GM18520 (cell line): ENCODE measurements at regions not wholly inside any gene's neighbourhood (a gene's known extent, or its start where the extent isn't known, plus 50 kb on each side); places are given as distances from the start of the nearest gene placed in this dataset.
"Not testable (repeated sequence)": the region's sequence is repeated elsewhere in the genome, so short reads cannot be mapped to it uniquely, and the experiment has no call there.

Experiments used
- ATAC-seq: cut with Tn5 transposase; IDR thresholded peaks from one replicate; pipeline ENCODE4 v1.9.1; 2021; ENCODE audit not compliant: unreplicated experiment

- ATAC-seq, result no peak
Observed at GRCh38 chr1:208344202-208344857, 100.1 kb upstream of the PLXNA2 start.

GRCh38 chr1:208347191-208347590 is 103.0 kb upstream of the PLXNA2 start:
- no peak for ATAC-seq

- no peak for ATAC-seq
Observed at GRCh38 chr1:208349694-208350330, 105.6 kb upstream of the PLXNA2 start.

GRCh38 chr1:208350815-208351214 is 106.6 kb upstream of the PLXNA2 start:
- ATAC-seq, result no peak

- ATAC-seq, result no peak
Observed at GRCh38 chr1:208351838-208352237, 107.7 kb upstream of the PLXNA2 start.

GRCh38 chr1:208353797-208354196 is 109.6 kb upstream of the PLXNA2 start:
- not testable (repeated sequence) for ATAC-seq

- ATAC-seq, result no peak
Observed at GRCh38 chr1:208357644-208358507, 113.7 kb upstream of the PLXNA2 start.

- ATAC-seq, result no peak
Observed at GRCh38 chr1:208358651-208359050, 114.5 kb upstream of the PLXNA2 start.

- no peak for ATAC-seq
Observed at GRCh38 chr1:208362011-208362410, 117.8 kb upstream of the PLXNA2 start.

- no peak for ATAC-seq
Observed at GRCh38 chr1:208366559-208366958, 122.4 kb upstream of the PLXNA2 start.

- no peak for ATAC-seq
Observed at GRCh38 chr1:208369045-208369444, 124.9 kb upstream of the PLXNA2 start.

GRCh38 chr1:208369658-208370057 is 125.5 kb upstream of the PLXNA2 start:
- no peak for ATAC-seq

GRCh38 chr1:208374391-208374941 is 130.3 kb upstream of the PLXNA2 start:
- ATAC-seq, result no peak

- ATAC-seq, result no peak
Observed at GRCh38 chr1:208381481-208381880, 137.3 kb upstream of the PLXNA2 start.

- no peak for ATAC-seq
Observed at GRCh38 chr1:208387908-208388811, 144.0 kb upstream of the PLXNA2 start.

GRCh38 chr1:208393416-208393815 is 149.2 kb upstream of the PLXNA2 start:
- ATAC-seq, result no peak

- ATAC-seq, result no peak
Observed at GRCh38 chr1:208393826-208394225, 149.6 kb upstream of the PLXNA2 start.

- ATAC-seq, result no peak
Observed at GRCh38 chr1:208397286-208397685, 153.1 kb upstream of the PLXNA2 start.

- no peak for ATAC-seq
Observed at GRCh38 chr1:208405014-208405413, 160.8 kb upstream of the PLXNA2 start.

- ATAC-seq, result no peak
Observed at GRCh38 chr1:208409176-208409575, 165.0 kb upstream of the PLXNA2 start.

GRCh38 chr1:208410409-208410808 is 166.2 kb upstream of the PLXNA2 start:
- no peak for ATAC-seq
